ENCODE measurements at regions not wholly inside any gene's neighbourhood (a gene's known extent, or its start where the extent isn't known, plus 50 kb on each side); places are given as distances from the start of the nearest gene placed in this dataset.

DNA sequence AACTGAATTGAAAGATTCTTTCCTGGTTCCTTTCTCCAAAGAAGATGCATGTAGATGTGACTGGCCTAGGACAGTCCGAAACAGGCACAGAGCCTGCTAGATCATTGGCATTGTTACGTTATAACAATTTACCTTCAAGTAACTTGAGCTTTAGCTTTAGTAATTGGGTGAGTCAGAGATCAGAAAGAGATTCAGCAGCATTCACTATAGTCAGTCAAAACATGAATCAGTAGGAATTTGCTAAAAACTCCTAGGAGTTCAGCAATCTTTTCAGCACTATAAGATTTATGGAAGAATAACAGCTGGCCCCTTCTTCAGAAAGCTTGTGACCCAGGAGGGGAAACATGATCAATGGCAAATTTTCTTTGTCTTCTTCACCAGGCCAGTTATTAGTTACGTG, 281.7 kb upstream of the PRDM1 start:
- Histone ChIP-seq H3K9me3 (ENCODE audit: low read length) (no peaks in the 10 kb centered on the region), H3K4me3 (replicated peaks in 1 of 3; ENCODE audit: insufficient read depth in 1 of 3, low read depth in 2 of 3, low read length in 3 of 3) (no peak overlapping the region), H3K4me2 (ENCODE audit: low read depth, low read length) (no peak overlapping the region), H4K20me1 (ENCODE audit: insufficient read depth, low read length) (no peaks in the 10 kb centered on the region), H3K4me1 (ENCODE audit: insufficient read depth, low read length) (no peaks in the 10 kb centered on the region), H3K27ac (ENCODE audit: extremely low read length, insufficient read depth, low read length) (no peak overlapping the region), H2AFZ (ENCODE audit: low read length) (no peak overlapping the region), H3K79me2 (ENCODE audit: insufficient read depth, low read length) (no peaks in the 10 kb centered on the region), H3K27me3 (ENCODE audit: control insufficient read depth in 1 of 2, insufficient read depth in 2 of 2, low read length in 2 of 2) (no peaks in the 10 kb centered on the region), H3K36me3 (replicated peaks in 1 of 2; ENCODE audit: control insufficient read depth in 1 of 2, insufficient read depth in 2 of 2, low read length in 2 of 2) (no peaks in the 10 kb centered on the region), H3K9ac (ENCODE audit: insufficient read depth, low read depth, low read length) (no peak overlapping the region)
- no peak for ATAC-seq
- 3% methylated on average over 3 of the region's 3 CpGs for WGBS (ENCODE audit: low lambda C conversion rate)
- intact Hi-C loops (cut with micrococcal nuclease; ENCODE audit: unreplicated experiment): no loop called here
- CTCF ChIA-PET (ENCODE audit: low intra/inter-chr PET ratio, low total read pairs): no interaction called here
- no peak for DNase-seq (ENCODE audit: low spot score)
- in situ Hi-C loops (cut with HindIII; ENCODE audit: extremely low pct_ligation_motif_present, low pct_unique_long_range_greater_than_20kb): no loop called here
- no peak for TF ChIP-seq ZNF160 (CRISPR knock-in tag; IDR thresholded peaks at IDR 0.05)
- no peak for TF ChIP-seq HOXA9 (CRISPR knock-in tag; IDR thresholded peaks at IDR 0.05; ENCODE audit: borderline replicate concordance)
- TF ChIP-seq, protein P1, sequence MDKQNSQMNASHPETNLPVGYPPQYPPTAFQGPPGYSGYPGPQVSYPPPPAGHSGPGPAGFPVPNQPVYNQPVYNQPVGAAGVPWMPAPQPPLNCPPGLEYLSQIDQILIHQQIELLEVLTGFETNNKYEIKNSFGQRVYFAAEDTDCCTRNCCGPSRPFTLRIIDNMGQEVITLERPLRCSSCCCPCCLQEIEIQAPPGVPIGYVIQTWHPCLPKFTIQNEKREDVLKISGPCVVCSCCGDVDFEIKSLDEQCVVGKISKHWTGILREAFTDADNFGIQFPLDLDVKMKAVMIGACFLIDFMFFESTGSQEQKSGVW (CRISPR knock-in tag; IDR thresholded peaks at IDR 0.05; ENCODE audit: borderline replicate concordance): no peak
- TF ChIP-seq SMAD3 (CRISPR knock-in tag; IDR thresholded peaks at IDR 0.05): no peak
- no peak for TF ChIP-seq JUND (CRISPR knock-in tag; IDR thresholded peaks at IDR 0.05)
- no peak for TF ChIP-seq ETV6 (CRISPR knock-in tag; conservative IDR thresholded peaks at IDR 0.05)
- TF ChIP-seq SCMH1 (CRISPR knock-in tag; IDR thresholded peaks at IDR 0.05; ENCODE audit: borderline replicate concordance): no peak
- TF ChIP-seq SMC3 (IDR thresholded peaks at IDR 0.05; ENCODE audit: low read length): no peak
- TF ChIP-seq, protein P2, sequence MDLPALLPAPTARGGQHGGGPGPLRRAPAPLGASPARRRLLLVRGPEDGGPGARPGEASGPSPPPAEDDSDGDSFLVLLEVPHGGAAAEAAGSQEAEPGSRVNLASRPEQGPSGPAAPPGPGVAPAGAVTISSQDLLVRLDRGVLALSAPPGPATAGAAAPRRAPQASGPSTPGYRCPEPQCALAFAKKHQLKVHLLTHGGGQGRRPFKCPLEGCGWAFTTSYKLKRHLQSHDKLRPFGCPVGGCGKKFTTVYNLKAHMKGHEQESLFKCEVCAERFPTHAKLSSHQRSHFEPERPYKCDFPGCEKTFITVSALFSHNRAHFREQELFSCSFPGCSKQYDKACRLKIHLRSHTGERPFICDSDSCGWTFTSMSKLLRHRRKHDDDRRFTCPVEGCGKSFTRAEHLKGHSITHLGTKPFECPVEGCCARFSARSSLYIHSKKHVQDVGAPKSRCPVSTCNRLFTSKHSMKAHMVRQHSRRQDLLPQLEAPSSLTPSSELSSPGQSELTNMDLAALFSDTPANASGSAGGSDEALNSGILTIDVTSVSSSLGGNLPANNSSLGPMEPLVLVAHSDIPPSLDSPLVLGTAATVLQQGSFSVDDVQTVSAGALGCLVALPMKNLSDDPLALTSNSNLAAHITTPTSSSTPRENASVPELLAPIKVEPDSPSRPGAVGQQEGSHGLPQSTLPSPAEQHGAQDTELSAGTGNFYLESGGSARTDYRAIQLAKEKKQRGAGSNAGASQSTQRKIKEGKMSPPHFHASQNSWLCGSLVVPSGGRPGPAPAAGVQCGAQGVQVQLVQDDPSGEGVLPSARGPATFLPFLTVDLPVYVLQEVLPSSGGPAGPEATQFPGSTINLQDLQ (CRISPR knock-in tag; IDR thresholded peaks at IDR 0.05): no peak
- TF ChIP-seq ZNF124 (CRISPR knock-in tag; IDR thresholded peaks at IDR 0.05): no peak
- no peak for TF ChIP-seq ATF1 (CRISPR knock-in tag; IDR thresholded peaks at IDR 0.05)
- no peak for TF ChIP-seq YY1 (IDR thresholded peaks at IDR 0.05; ENCODE audit: insufficient read depth, insufficient replicate concordance, low read depth, low read length)
- TF ChIP-seq CBX5 (CRISPR knock-in tag; IDR thresholded peaks at IDR 0.05; ENCODE audit: borderline replicate concordance): no peak
- TF ChIP-seq ZNF234 (CRISPR knock-in tag; conservative IDR thresholded peaks at IDR 0.05): no peak
- TF ChIP-seq, protein P3, sequence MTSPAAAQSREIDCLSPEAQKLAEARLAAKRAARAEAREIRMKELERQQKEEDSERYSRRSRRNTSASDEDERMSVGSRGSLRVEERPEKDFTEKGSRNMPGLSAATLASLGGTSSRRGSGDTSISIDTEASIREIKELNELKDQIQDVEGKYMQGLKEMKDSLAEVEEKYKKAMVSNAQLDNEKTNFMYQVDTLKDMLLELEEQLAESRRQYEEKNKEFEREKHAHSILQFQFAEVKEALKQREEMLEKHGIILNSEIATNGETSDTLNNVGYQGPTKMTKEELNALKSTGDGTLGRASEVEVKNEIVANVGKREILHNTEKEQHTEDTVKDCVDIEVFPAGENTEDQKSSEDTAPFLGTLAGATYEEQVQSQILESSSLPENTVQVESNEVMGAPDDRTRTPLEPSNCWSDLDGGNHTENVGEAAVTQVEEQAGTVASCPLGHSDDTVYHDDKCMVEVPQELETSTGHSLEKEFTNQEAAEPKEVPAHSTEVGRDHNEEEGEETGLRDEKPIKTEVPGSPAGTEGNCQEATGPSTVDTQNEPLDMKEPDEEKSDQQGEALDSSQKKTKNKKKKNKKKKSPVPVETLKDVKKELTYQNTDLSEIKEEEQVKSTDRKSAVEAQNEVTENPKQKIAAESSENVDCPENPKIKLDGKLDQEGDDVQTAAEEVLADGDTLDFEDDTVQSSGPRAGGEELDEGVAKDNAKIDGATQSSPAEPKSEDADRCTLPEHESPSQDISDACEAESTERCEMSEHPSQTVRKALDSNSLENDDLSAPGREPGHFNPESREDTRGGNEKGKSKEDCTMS (CRISPR knock-in tag; conservative IDR thresholded peaks at IDR 0.05): no peak
- POLR2A ChIA-PET: no interaction called here
- FAIRE-seq: no peak
- no TSS peak for BruUV-seq (replicated peaks)
